SK-N-SH treated with all-trans-retinoic acid at 6 μM for 48 hours (cell line): ENCODE measurements at regions not wholly inside any gene's neighbourhood (a gene's known extent, or its start where the extent isn't known, plus 50 kb on each side); places are given as distances from the start of the nearest gene placed in this dataset.

ENCODE experiments used
- ATAC-seq: fragments of 200-7000 bp; cut with Tn5 transposase; 3 replicates; pipeline ENCODE4 v1.9.1; 2020; ENCODE audit warnings: mild to moderate bottlenecking, moderate library complexity
- ARNTL ChIP-seq: fragments of 450-650 bp; formaldehyde crosslinking; IDR thresholded peaks from 2 replicates; pipeline ENCODE4 v1.5.0; 2020; ENCODE audit warnings: low read depth, mild to moderate bottlenecking, moderate library complexity, borderline replicate concordance
- BACH2 ChIP-seq: fragments of 250-450 bp; sonication (Bioruptor Pico); IDR thresholded peaks from 2 replicates; pipeline ENCODE4 v1.9.0; 2021; ENCODE audit warnings: mild to moderate bottlenecking, borderline replicate concordance
- CREB5 ChIP-seq: fragments of 250-450 bp; sonication (Bioruptor Pico); IDR thresholded peaks from 2 replicates; pipeline ENCODE4 v1.5.1; 2020; ENCODE audit warnings: low read depth, mild to moderate bottlenecking, moderate library complexity
- ESRRG ChIP-seq: fragments of 250-450 bp; sonication (Bioruptor Pico); IDR thresholded peaks from 2 replicates; pipeline ENCODE4 v1.6.1; 2021; ENCODE audit warnings: mild to moderate bottlenecking
- GLIS3 ChIP-seq: fragments of 250-450 bp; sonication (Bioruptor Pico); IDR thresholded peaks from 2 replicates; pipeline ENCODE4 v1.5.0; 2020; ENCODE audit warnings: mild to moderate bottlenecking, moderate library complexity
- ISL1 ChIP-seq: fragments of 250-450 bp; sonication (Bioruptor Pico); IDR thresholded peaks from 2 replicates; pipeline ENCODE4 v2.1.2; 2022; ENCODE audit warnings: mild to moderate bottlenecking, moderate library complexity
- OSR1 ChIP-seq: fragments of 250-450 bp; sonication (Bioruptor Pico); IDR thresholded peaks from 2 replicates; pipeline ENCODE4 v1.8.0; 2022; ENCODE audit warnings: moderate library complexity, mild to moderate bottlenecking, inconsistent platforms
- PATZ1 ChIP-seq: fragments of 250-450 bp; sonication (Bioruptor Pico); IDR thresholded peaks from 2 replicates; pipeline ENCODE4 v1.8.0; 2020; ENCODE audit warnings: mild to moderate bottlenecking, moderate library complexity, borderline replicate concordance
- PPARA ChIP-seq: fragments of 250-450 bp; sonication (Bioruptor Pico); IDR thresholded peaks from 2 replicates; pipeline ENCODE4 v1.5.0; 2020; ENCODE audit warnings: mild to moderate bottlenecking, borderline replicate concordance
- TCF4 ChIP-seq: fragments of 250-450 bp; sonication (Bioruptor Pico); IDR thresholded peaks from 2 replicates; pipeline ENCODE4 v1.8.0; 2021; ENCODE audit warnings: mild to moderate bottlenecking, moderate library complexity, borderline replicate concordance
- TOX ChIP-seq: fragments of 250-450 bp; sonication (Bioruptor Pico); IDR thresholded peaks from 2 replicates; pipeline ENCODE4 v1.8.0; 2021; ENCODE audit warnings: mild to moderate bottlenecking, moderate library complexity, borderline replicate concordance
- TSHZ2 ChIP-seq: fragments of 250-450 bp; sonication (Bioruptor Pico); IDR thresholded peaks from 2 replicates; pipeline ENCODE4 v1.5.0; 2020; ENCODE audit warnings: mild to moderate bottlenecking, moderate library complexity
- ZC3H10 ChIP-seq: fragments of 250-450 bp; sonication (Bioruptor Pico); IDR thresholded peaks from 2 replicates; pipeline ENCODE4 v1.5.1; 2021; ENCODE audit warnings: mild to moderate bottlenecking, moderate library complexity
- ZFP3 ChIP-seq: fragments of 250-450 bp; sonication (Bioruptor Pico); IDR thresholded peaks from 2 replicates; pipeline ENCODE4 v1.5.0; 2020; ENCODE audit warnings: mild to moderate bottlenecking, moderate library complexity
- ZFP30 ChIP-seq: fragments of 450-650 bp; formaldehyde crosslinking; IDR thresholded peaks from 2 replicates; pipeline ENCODE4 v1.5.0; 2022; ENCODE audit warnings: mild to moderate bottlenecking, moderate library complexity
- ZNF565 ChIP-seq: fragments of 450-650 bp; formaldehyde crosslinking; conservative IDR thresholded peaks from 2 replicates; pipeline ENCODE4 v1.5.0; 2020; ENCODE audit warnings: low read depth, mild to moderate bottlenecking, moderate library complexity
- ZNF70 ChIP-seq: fragments of 450-650 bp; formaldehyde crosslinking; IDR thresholded peaks from 2 replicates; pipeline ENCODE4 v1.5.0; 2020; ENCODE audit warnings: mild to moderate bottlenecking, moderate library complexity
- ZNF8 ChIP-seq: fragments of 450-650 bp; formaldehyde crosslinking; IDR thresholded peaks from 2 replicates; pipeline ENCODE4 v1.5.0; 2020; ENCODE audit warnings: mild to moderate bottlenecking, moderate library complexity
- TF ChIP-seq, protein P1 (sequence below): fragments of 250-450 bp; sonication (Bioruptor Pico); IDR thresholded peaks from 2 replicates; pipeline ENCODE4 v1.8.0; 2021; ENCODE audit warnings: low read depth, mild to moderate bottlenecking, moderate library complexity, borderline replicate concordance

- TF ChIP-seq ARNTL (CRISPR knock-in tag) (no peak), BACH2 (CRISPR knock-in tag) (no peak), CREB5 (no peak), ZFP3 (CRISPR knock-in tag) (no peak), TSHZ2 (CRISPR knock-in tag) (no peak), ZNF565 (CRISPR knock-in tag) (no peak), GLIS3 (CRISPR knock-in tag) (no peak), ZC3H10 (CRISPR knock-in tag) (no peak), PATZ1 (CRISPR knock-in tag) (no peak), OSR1 (CRISPR knock-in tag) (no peak), TOX (CRISPR knock-in tag) (no peak), TCF4 (CRISPR knock-in tag) (no peak), ESRRG (no peak), ISL1 (CRISPR knock-in tag) (no peak)
- TF ChIP-seq, protein P1, sequence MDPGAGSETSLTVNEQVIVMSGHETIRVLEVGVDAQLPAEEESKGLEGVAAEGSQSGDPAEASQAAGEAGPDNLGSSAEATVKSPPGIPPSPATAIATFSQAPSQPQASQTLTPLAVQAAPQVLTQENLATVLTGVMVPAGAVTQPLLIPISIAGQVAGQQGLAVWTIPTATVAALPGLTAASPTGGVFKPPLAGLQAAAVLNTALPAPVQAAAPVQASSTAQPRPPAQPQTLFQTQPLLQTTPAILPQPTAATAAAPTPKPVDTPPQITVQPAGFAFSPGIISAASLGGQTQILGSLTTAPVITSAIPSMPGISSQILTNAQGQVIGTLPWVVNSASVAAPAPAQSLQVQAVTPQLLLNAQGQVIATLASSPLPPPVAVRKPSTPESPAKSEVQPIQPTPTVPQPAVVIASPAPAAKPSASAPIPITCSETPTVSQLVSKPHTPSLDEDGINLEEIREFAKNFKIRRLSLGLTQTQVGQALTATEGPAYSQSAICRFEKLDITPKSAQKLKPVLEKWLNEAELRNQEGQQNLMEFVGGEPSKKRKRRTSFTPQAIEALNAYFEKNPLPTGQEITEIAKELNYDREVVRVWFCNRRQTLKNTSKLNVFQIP (CRISPR knock-in tag): no peak
- ATAC-seq: no peak
Measured at GRCh38 chr2:105584435-105585010, 160.2 kb upstream of the NCK2 start.

DNA sequence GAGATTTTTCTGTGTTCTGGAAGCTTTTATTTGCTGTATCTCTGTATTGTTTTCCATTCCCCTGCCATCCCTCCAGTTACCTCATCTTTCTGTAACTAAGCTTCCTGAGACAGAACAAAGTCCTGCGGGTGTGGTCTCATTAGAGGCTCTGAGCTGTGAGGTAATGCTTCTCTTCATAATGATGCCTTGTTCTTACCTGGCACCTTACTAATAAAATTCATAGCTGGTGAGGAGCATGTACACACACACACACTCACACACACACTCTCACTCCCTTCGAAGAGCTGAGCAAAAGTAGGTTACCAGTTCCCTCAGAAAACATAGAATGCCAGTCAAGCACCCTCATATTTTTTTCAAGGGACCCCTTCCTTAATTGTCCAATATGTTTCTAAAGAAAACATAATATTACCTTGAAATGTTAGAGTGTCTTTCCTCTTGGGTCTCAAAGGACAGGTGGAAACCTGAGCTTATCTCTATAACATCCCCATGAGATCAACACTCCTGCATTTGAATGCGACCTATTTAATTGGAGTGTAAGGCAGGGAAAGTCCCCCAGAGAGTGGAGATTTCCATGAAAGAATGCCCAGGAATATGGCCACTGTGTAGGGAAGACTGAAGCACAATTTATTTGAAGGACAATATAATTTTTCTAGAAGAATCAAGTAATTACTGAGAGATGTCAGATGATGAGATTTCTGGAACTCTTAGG, 161.6 kb upstream of the NCK2 start:
- ATAC-seq: no peak
- TF ChIP-seq BACH2 (CRISPR knock-in tag) (no peak), ARNTL (CRISPR knock-in tag) (no peak), TCF4 (CRISPR knock-in tag) (no peak), TOX (CRISPR knock-in tag) (no peak), GLIS3 (CRISPR knock-in tag) (no peak), TSHZ2 (CRISPR knock-in tag) (no peak), PPARA (CRISPR knock-in tag) (no peak), PATZ1 (CRISPR knock-in tag) (no peak), ZFP3 (CRISPR knock-in tag) (no peak), CREB5 (no peak), ZNF8 (CRISPR knock-in tag) (no peak), ESRRG (no peak), ZFP30 (CRISPR knock-in tag) (no peak), ZNF70 (CRISPR knock-in tag) (no peak)
- TF ChIP-seq, protein P1 (CRISPR knock-in tag): no peak
